ENCODE measurements at regions not wholly inside any gene's neighbourhood (a gene's known extent, or its start where the extent isn't known, plus 50 kb on each side); places are given as distances from the start of the nearest gene placed in this dataset.
A peak's percentile ranks its signal among the peaks of the same experiment; 100 is the strongest.
"Not testable (repeated sequence)": the region's sequence is repeated elsewhere in the genome, so short reads cannot be mapped to it uniquely, and the experiment has no call there.

DNA sequence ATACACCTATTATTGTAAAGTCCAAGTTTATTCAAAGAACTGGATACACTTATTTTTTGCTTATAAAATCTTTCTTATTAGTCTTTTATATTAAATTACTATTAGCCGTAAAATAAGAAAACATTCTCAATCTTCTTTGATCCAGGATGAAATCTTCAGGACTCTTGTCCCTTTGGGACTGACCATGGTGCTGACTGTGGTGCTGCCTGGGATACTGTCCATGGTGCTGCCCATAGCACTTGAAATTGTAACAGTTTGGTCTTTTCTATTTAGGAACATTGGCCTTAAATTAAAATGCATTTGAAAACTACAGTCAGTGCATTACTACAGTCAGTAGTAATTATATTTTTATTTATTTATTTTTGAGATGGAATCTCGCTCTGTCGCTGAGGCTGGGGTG lies 53.0 kb upstream of the ARL17B start:
- CTCF ChIA-PET; H2AFZ ChIP-seq (ENCODE audit: insufficient read depth, low read depth, low read length, poor library complexity, severe bottlenecking); DNase-seq; H3K27me3 Mint-ChIP-seq; H3K4me1 ChIP-seq (ENCODE audit: control insufficient read depth in 2 of 2, insufficient read depth in 2 of 2, low read length in 2 of 2); H3K27me3 ChIP-seq (replicated peaks in 1 of 4; ENCODE audit: control extremely low read depth in 1 of 4, control insufficient read depth in 3 of 4, insufficient read depth in 4 of 4, low read length in 3 of 4); H3K4me1 Mint-ChIP-seq; H3K4me2 ChIP-seq (replicated peaks; ENCODE audit: low read depth, low read length, poor library complexity, severe bottlenecking); POLR2A ChIA-PET; H3K27ac Mint-ChIP-seq; H3K9me3 Mint-ChIP-seq (ENCODE audit: insufficient read depth); H3K9me3 ChIP-seq (ENCODE audit: control extremely low read depth in 1 of 3, control insufficient read depth in 2 of 3, insufficient read depth in 1 of 3, low read length in 2 of 3); intact Hi-C loops (cut with micrococcal nuclease); H3K79me2 ChIP-seq (ENCODE audit: control insufficient read depth, insufficient read depth, low read length); H3K9ac ChIP-seq (ENCODE audit: low read length); H3K27ac ChIP-seq (ENCODE audit: low read length in 2 of 2); ATAC-seq (ENCODE audit: low read depth); H4K20me1 ChIP-seq (ENCODE audit: control insufficient read depth, insufficient read depth, low read length, poor library complexity, severe bottlenecking); H3K4me3 Mint-ChIP-seq; H3K4me3 ChIP-seq (ENCODE audit: control extremely low read depth in 1 of 5, extremely low read depth in 1 of 5, insufficient read depth in 1 of 5, low read depth in 2 of 5, low read length in 4 of 5); H3K36me3 ChIP-seq (replicated peaks in 1 of 2; ENCODE audit: control extremely low read depth in 1 of 2, control insufficient read depth in 1 of 2, extremely low read depth in 1 of 2, insufficient read depth in 2 of 2, low read length in 1 of 2): not testable (repeated sequence)
- no CpG with 5 or more reads among the region's 3 CpGs for WGBS (ENCODE audit: insufficient coverage)

DNA sequence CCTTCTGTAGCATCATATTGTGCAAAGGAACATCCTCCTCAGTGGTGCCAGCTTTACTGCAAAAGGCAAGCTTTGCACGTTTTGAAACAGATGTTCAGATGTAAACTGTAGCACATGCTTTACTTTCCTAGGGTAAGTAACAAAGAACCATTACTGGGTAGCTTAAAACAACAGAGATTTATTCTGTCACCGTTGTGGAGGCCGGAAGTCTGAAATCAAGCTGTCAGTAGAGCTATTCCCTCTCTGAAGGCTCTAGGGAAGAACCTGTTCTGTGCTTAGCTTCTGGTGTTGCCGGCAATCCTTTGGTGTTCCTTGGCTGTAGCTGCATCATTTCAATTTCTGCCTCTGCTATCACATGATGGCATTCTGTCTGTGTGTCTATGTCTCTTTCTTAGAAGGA lies 50.6 kb upstream of the ARL17B start:
- H3K4me2 ChIP-seq (replicated peaks; ENCODE audit: low read depth, low read length, poor library complexity, severe bottlenecking); H3K9me3 Mint-ChIP-seq (ENCODE audit: insufficient read depth); H3K27ac ChIP-seq (ENCODE audit: low read length in 2 of 2); H2AFZ ChIP-seq (ENCODE audit: insufficient read depth, low read depth, low read length, poor library complexity, severe bottlenecking); H3K27ac Mint-ChIP-seq; ATAC-seq (ENCODE audit: low read depth); DNase-seq; H3K27me3 ChIP-seq (replicated peaks in 1 of 4; ENCODE audit: control extremely low read depth in 1 of 4, control insufficient read depth in 3 of 4, insufficient read depth in 4 of 4, low read length in 3 of 4); H3K27me3 Mint-ChIP-seq; H3K4me1 Mint-ChIP-seq; H3K9ac ChIP-seq (ENCODE audit: low read length); H3K4me3 ChIP-seq (ENCODE audit: control extremely low read depth in 1 of 5, extremely low read depth in 1 of 5, insufficient read depth in 1 of 5, low read depth in 2 of 5, low read length in 4 of 5); H4K20me1 ChIP-seq (ENCODE audit: control insufficient read depth, insufficient read depth, low read length, poor library complexity, severe bottlenecking); intact Hi-C loops (cut with micrococcal nuclease); H3K79me2 ChIP-seq (ENCODE audit: control insufficient read depth, insufficient read depth, low read length); CTCF ChIA-PET; H3K4me1 ChIP-seq (ENCODE audit: control insufficient read depth in 2 of 2, insufficient read depth in 2 of 2, low read length in 2 of 2); H3K4me3 Mint-ChIP-seq; H3K9me3 ChIP-seq (ENCODE audit: control extremely low read depth in 1 of 3, control insufficient read depth in 2 of 3, insufficient read depth in 1 of 3, low read length in 2 of 3); POLR2A ChIA-PET; H3K36me3 ChIP-seq (replicated peaks in 1 of 2; ENCODE audit: control extremely low read depth in 1 of 2, control insufficient read depth in 1 of 2, extremely low read depth in 1 of 2, insufficient read depth in 2 of 2, low read length in 1 of 2): not testable (repeated sequence)
- no CpG with 5 or more reads among the region's 4 CpGs for WGBS (ENCODE audit: insufficient coverage)

DNA sequence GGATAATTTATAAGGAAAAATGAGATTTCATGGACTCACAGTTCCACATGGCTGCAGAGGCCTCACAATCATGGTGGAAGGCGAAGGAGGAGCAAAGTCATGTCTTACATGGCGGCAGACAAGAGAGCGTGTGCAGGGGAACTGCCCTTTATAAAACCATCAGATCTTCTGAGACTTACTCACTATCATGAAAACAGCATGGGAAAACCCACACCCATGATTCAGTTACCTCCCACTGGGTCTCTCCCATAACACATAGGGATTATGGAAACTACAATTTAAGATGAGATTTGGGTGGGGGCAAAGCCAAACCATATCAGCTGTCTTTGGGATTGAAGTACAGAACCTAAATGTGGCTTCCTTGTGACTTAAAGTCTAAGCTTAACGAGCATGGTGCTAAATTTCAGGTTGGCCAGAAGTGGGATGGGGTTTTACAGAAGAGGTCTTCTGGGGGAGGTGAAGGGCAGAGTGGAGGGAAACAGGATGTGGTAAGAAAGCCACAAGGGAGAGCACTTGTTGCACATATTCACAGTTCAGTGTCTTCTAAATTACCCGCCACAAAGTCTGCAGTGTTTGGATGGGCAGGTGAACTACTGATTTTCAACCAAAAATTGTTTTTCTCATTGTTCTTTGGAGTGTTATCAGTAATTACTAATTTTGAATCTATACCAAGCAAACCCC lies 49.7 kb upstream of the ARL17B start:
- ATAC-seq (ENCODE audit: low read depth) = peak; percentile 98
- CTCF ChIA-PET; intact Hi-C loops (cut with micrococcal nuclease): not testable (repeated sequence)

More for the DNA sequence above, 49.7 kb upstream of the ARL17B start:
- H3K4me3 ChIP-seq (ENCODE audit: control extremely low read depth in 1 of 5, extremely low read depth in 1 of 5, insufficient read depth in 1 of 5, low read depth in 2 of 5, low read length in 4 of 5); H3K27ac Mint-ChIP-seq; POLR2A ChIA-PET; H3K27me3 ChIP-seq (replicated peaks in 1 of 4; ENCODE audit: control extremely low read depth in 1 of 4, control insufficient read depth in 3 of 4, insufficient read depth in 4 of 4, low read length in 3 of 4); H3K9me3 Mint-ChIP-seq (ENCODE audit: insufficient read depth); H3K36me3 ChIP-seq (replicated peaks in 1 of 2; ENCODE audit: control extremely low read depth in 1 of 2, control insufficient read depth in 1 of 2, extremely low read depth in 1 of 2, insufficient read depth in 2 of 2, low read length in 1 of 2); H3K27ac ChIP-seq (ENCODE audit: low read length in 2 of 2); H3K9ac ChIP-seq (ENCODE audit: low read length); H3K9me3 ChIP-seq (ENCODE audit: control extremely low read depth in 1 of 3, control insufficient read depth in 2 of 3, insufficient read depth in 1 of 3, low read length in 2 of 3); H3K4me1 Mint-ChIP-seq; H2AFZ ChIP-seq (ENCODE audit: insufficient read depth, low read depth, low read length, poor library complexity, severe bottlenecking); H3K79me2 ChIP-seq (ENCODE audit: control insufficient read depth, insufficient read depth, low read length); H3K4me3 Mint-ChIP-seq; DNase-seq; H3K27me3 Mint-ChIP-seq; H4K20me1 ChIP-seq (ENCODE audit: control insufficient read depth, insufficient read depth, low read length, poor library complexity, severe bottlenecking); H3K4me1 ChIP-seq (ENCODE audit: control insufficient read depth in 2 of 2, insufficient read depth in 2 of 2, low read length in 2 of 2); H3K4me2 ChIP-seq (replicated peaks; ENCODE audit: low read depth, low read length, poor library complexity, severe bottlenecking): not testable (repeated sequence)
- WGBS (ENCODE audit: insufficient coverage) = no CpG with 5 or more reads among the region's 5 CpGs

All from B cell (primary cell).